H1 (cell line): ENCODE measurements at regions not wholly inside any gene's neighbourhood (a gene's known extent, or its start where the extent isn't known, plus 50 kb on each side); places are given as distances from the start of the nearest gene placed in this dataset.

ENCODE experiments used
- ATF3 ChIP-seq: IDR thresholded peaks from 2 replicates; pipeline ENCODE4 v1.6.1; 2011; ENCODE audit warnings: low read depth, mild to moderate bottlenecking, low read length; ENCODE audit not compliant: insufficient read depth
- CTCF ChIP-seq, 3 experiments: IDR thresholded peaks; 1 replicate in 2 of 3; 2 replicates in 1 of 3; pipeline versions ENCODE4 v1.5.1 to v1.6.1; 2011; ENCODE audit warnings: low read length in 3 of 3, mild to moderate bottlenecking in 3 of 3, inconsistent platforms in 2 of 3, low read depth in 1 of 3, moderate library complexity in 1 of 3; ENCODE audit not compliant: insufficient read depth in 1 of 3; ENCODE audit errors: control extremely low read depth in 1 of 3
- EP300 ChIP-seq, 2 experiments: IDR thresholded peaks; 1 replicate in 1 of 2; 2 replicates in 1 of 2; pipeline ENCODE4 v1.6.1; 2011 to 2012; ENCODE audit warnings: low read depth in 2 of 2, low read length in 2 of 2, mild to moderate bottlenecking in 2 of 2, borderline replicate concordance in 1 of 2, inconsistent platforms in 1 of 2, moderate library complexity in 1 of 2
- GTF2F1 ChIP-seq: IDR thresholded peaks from 2 replicates; pipeline ENCODE4 v1.6.1; 2012; ENCODE audit warnings: low read depth, low read length, improper control_type of control experiment, borderline replicate concordance
- POLR2A ChIP-seq, 2 experiments: IDR thresholded peaks; 1 replicate in 1 of 2; 2 replicates in 1 of 2; pipeline ENCODE4 v1.6.1; 2011; ENCODE audit warnings: low read depth in 2 of 2, low read length in 2 of 2, mild to moderate bottlenecking in 2 of 2; ENCODE audit errors: control extremely low read depth in 1 of 2
- RNF2 ChIP-seq: fragments of 200-900, 300-1000 bp; sonication (generic); IDR thresholded peaks from 2 replicates; pipeline ENCODE4 v1.7.1; 2016; ENCODE audit warnings: borderline replicate concordance, low read depth, mild to moderate bottlenecking, antibody characterized with exemption, low read length; ENCODE audit not compliant: poor library complexity, severe bottlenecking; ENCODE audit errors: missing control alignments
- SIN3A ChIP-seq, 2 experiments: IDR thresholded peaks in 1 of 2; conservative IDR thresholded peaks in 1 of 2; 2 replicates each; pipeline ENCODE4 v1.6.1; 2011 to 2012; ENCODE audit warnings: low read length in 2 of 2, improper control_type of control experiment in 1 of 2, low read depth in 1 of 2, mild to moderate bottlenecking in 1 of 2
- SIX5 ChIP-seq: IDR thresholded peaks from 2 replicates; pipeline ENCODE4 v1.6.1; 2011; ENCODE audit warnings: mild to moderate bottlenecking, low read depth, low read length
- SP2 ChIP-seq: IDR thresholded peaks from 2 replicates; pipeline ENCODE4 v1.6.1; 2012; ENCODE audit warnings: mild to moderate bottlenecking, low read length, inconsistent platforms
- SUZ12 ChIP-seq: fragments of 200-600 bp; sonication (generic); IDR thresholded peaks from 2 replicates; pipeline ENCODE4 v1.6.1; 2012; ENCODE audit warnings: mild to moderate bottlenecking, inconsistent platforms, low read length, moderate library complexity, mixed read lengths
- TCF12 ChIP-seq: IDR thresholded peaks from 2 replicates; pipeline ENCODE4 v1.6.1; 2011; ENCODE audit warnings: low read depth, mild to moderate bottlenecking, low read length
- YY1 ChIP-seq: IDR thresholded peaks from 2 replicates; pipeline ENCODE4 v1.6.1; 2011; ENCODE audit warnings: low read depth, mild to moderate bottlenecking, low read length
- ZNF274 ChIP-seq: IDR thresholded peaks from 2 replicates; pipeline ENCODE4 v1.7.0; 2012; ENCODE audit warnings: low read length, borderline replicate concordance; ENCODE audit errors: extremely low read depth
- TF ChIP-seq, protein P1 (sequence below): IDR thresholded peaks from 2 replicates; pipeline ENCODE4 v1.6.1; 2011; ENCODE audit warnings: low read length, improper control_type of control experiment

GRCh38 chr1:58391514-58391913 lies 155.0 kb downstream of the OMA1 start:
- TF ChIP-seq ZNF274 (no peak), EP300 (IDR thresholded peaks at IDR 0.05; ENCODE audit: borderline replicate concordance in 1 of 2, low read depth in 2 of 2, low read length in 2 of 2) (no peak), SIX5 (no peak), YY1 (no peak), SIN3A (conservative IDR thresholded peaks at IDR 0.05 in 1 of 2, IDR thresholded peaks at IDR 0.05 in 1 of 2; ENCODE audit: low read depth in 1 of 2, low read length in 2 of 2) (no peak), TCF12 (no peak), SP2 (no peak), CTCF (IDR thresholded peaks at IDR 0.05; ENCODE audit: control extremely low read depth in 1 of 3, insufficient read depth in 1 of 3, low read depth in 1 of 3, low read length in 3 of 3) (no peak), SUZ12 (no peak), POLR2A (IDR thresholded peaks at IDR 0.05; ENCODE audit: control extremely low read depth in 1 of 2, low read depth in 2 of 2, low read length in 2 of 2) (no peak), RNF2 (no peak), GTF2F1 (no peak), ATF3 (no peak)
- TF ChIP-seq, protein P1, sequence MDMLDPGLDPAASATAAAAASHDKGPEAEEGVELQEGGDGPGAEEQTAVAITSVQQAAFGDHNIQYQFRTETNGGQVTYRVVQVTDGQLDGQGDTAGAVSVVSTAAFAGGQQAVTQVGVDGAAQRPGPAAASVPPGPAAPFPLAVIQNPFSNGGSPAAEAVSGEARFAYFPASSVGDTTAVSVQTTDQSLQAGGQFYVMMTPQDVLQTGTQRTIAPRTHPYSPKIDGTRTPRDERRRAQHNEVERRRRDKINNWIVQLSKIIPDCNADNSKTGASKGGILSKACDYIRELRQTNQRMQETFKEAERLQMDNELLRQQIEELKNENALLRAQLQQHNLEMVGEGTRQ: no peak
